ENCODE measurements at regions not wholly inside any gene's neighbourhood (a gene's known extent, or its start where the extent isn't known, plus 50 kb on each side); places are given as distances from the start of the nearest gene placed in this dataset.

DNA sequence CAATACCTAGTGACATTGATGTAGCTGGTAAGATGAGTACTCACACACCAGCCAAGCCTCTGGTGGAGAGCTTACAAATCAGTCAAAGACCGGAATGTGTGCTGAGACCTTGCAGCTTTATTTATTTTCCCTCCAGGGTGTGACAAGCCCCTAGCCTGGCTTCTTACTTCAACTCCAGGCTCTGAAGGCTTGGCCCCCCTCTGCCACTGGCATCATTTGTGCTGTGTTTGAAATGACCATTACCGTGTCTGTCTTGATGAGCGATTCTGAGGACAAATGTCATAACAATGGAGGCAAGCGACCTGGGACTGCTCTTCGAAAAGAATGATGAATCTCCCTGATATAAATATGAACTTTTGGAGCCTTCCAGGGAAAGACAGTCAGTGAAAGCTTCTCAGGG, 749.9 kb upstream of the HS6ST1 start:
- no peak for TF ChIP-seq EZH2phosphoT487 (IDR thresholded peaks at IDR 0.05; ENCODE audit: borderline replicate concordance, low read length)
- TF ChIP-seq, protein P1, sequence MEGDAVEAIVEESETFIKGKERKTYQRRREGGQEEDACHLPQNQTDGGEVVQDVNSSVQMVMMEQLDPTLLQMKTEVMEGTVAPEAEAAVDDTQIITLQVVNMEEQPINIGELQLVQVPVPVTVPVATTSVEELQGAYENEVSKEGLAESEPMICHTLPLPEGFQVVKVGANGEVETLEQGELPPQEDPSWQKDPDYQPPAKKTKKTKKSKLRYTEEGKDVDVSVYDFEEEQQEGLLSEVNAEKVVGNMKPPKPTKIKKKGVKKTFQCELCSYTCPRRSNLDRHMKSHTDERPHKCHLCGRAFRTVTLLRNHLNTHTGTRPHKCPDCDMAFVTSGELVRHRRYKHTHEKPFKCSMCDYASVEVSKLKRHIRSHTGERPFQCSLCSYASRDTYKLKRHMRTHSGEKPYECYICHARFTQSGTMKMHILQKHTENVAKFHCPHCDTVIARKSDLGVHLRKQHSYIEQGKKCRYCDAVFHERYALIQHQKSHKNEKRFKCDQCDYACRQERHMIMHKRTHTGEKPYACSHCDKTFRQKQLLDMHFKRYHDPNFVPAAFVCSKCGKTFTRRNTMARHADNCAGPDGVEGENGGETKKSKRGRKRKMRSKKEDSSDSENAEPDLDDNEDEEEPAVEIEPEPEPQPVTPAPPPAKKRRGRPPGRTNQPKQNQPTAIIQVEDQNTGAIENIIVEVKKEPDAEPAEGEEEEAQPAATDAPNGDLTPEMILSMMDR (IDR thresholded peaks at IDR 0.05; ENCODE audit: low read depth, low read length, poor library complexity, severe bottlenecking) = no peak

Measured in DOHH2 (cell line).